SH-SY5Y (cell line): ENCODE measurements at regions not wholly inside any gene's neighbourhood (a gene's known extent, or its start where the extent isn't known, plus 50 kb on each side); places are given as distances from the start of the nearest gene placed in this dataset.

ENCODE experiments used
- GATA2 ChIP-seq: IDR thresholded peaks from 2 replicates; pipeline ENCODE4 v1.6.1; 2011; ENCODE audit warnings: mild to moderate bottlenecking, low read depth, low read length
- GATA3 ChIP-seq: IDR thresholded peaks from 2 replicates; pipeline ENCODE4 v1.6.1; 2011; ENCODE audit warnings: low read depth, mild to moderate bottlenecking, low read length, moderate library complexity

DNA sequence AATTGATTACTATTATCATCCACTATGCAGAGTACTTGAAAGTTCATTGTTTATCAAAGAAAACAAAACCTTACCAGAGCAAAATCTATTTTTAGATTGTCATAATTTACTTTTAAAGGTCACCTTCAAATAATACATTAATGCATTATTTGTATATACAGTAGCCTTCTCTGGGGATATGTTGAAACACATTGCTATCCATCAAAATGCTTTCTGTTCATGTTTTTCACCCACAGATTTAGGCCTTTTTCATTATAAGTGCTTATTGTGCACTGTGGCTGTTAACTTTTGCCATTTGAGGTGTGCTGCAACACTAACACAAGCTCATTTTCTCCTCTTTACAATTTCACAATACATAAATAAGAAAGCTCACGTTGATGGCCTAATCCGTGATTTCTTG, 74.1 kb upstream of the ANKRD50 start:
- no peak for TF ChIP-seq GATA3
- TF ChIP-seq GATA2, result no peak
